GM12878 (cell line): ENCODE measurements at regions not wholly inside any gene's neighbourhood (a gene's known extent, or its start where the extent isn't known, plus 50 kb on each side); places are given as distances from the start of the nearest gene placed in this dataset.

Source experiments
- KLF5 ChIP-seq: fragments of 450-650 bp; IDR thresholded peaks from 2 replicates; pipeline ENCODE4 v1.6.1; 2014; ENCODE audit warnings: mild to moderate bottlenecking; ENCODE audit not compliant: partially characterized antibody
- MTA2 ChIP-seq: fragments of 450-650 bp; IDR thresholded peaks from 2 replicates; pipeline ENCODE4 v1.6.1; 2016; ENCODE audit warnings: low read depth, mild to moderate bottlenecking, moderate library complexity
- NRF1 ChIP-seq: conservative IDR thresholded peaks from 2 replicates; pipeline ENCODE4 v1.6.1; 2011; ENCODE audit warnings: mild to moderate bottlenecking, low read depth, low read length, improper control_type of control experiment
- SMAD5 ChIP-seq: IDR thresholded peaks from 2 replicates; pipeline ENCODE4 v1.6.1; 2016; ENCODE audit warnings: antibody characterized with exemption, low read depth
- TCF3 ChIP-seq: IDR thresholded peaks from 2 replicates; pipeline ENCODE4 v1.6.1; 2012; ENCODE audit warnings: low read depth, mild to moderate bottlenecking, low read length, borderline replicate concordance; ENCODE audit not compliant: insufficient read depth
- ZBED1 ChIP-seq: IDR thresholded peaks from 2 replicates; pipeline ENCODE4 v1.6.1; 2016; ENCODE audit warnings: borderline replicate concordance
- ZNF217 ChIP-seq: fragments of 450-650 bp; IDR thresholded peaks from 2 replicates; pipeline ENCODE4 v1.6.1; 2017; ENCODE audit warnings: antibody characterized with exemption, mild to moderate bottlenecking
- TF ChIP-seq, protein P1 (sequence below): fragments of 450-650 bp; IDR thresholded peaks from 2 replicates; pipeline ENCODE4 v1.6.1; 2018; ENCODE audit warnings: borderline replicate concordance, mild to moderate bottlenecking; ENCODE audit not compliant: partially characterized antibody
- TF ChIP-seq, protein P2 (sequence below): fragments of 450-650 bp; IDR thresholded peaks from 2 replicates; pipeline ENCODE4 v1.6.1; 2016; ENCODE audit warnings: mild to moderate bottlenecking
- TF ChIP-seq, protein P3 (sequence below): IDR thresholded peaks from 2 replicates; pipeline ENCODE4 v1.6.1; 2011; ENCODE audit warnings: low read depth, low read length, improper control_type of control experiment, borderline replicate concordance

DNA sequence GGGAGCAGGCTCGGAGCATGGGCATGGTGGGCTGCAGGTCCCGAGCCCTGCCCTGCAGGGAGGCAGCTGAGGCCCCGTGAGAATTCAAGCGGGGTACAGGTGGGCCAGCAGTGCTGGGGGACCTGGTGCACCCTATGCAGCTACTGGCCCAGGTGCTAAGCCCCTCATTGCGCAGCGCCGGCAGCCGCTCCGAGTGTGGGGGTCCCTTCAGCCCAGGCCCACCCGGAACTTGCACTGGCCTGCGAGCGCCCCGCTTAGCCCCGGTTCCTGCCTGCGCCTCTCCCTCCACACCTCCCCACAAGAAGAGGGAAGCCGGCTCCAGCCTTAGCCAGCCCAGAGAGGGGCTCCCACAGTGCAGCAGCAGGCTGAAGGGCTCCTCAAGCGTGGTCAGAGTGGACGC is 250.7 kb downstream of the CRPPA start (continued):
- TF ChIP-seq, protein P1, sequence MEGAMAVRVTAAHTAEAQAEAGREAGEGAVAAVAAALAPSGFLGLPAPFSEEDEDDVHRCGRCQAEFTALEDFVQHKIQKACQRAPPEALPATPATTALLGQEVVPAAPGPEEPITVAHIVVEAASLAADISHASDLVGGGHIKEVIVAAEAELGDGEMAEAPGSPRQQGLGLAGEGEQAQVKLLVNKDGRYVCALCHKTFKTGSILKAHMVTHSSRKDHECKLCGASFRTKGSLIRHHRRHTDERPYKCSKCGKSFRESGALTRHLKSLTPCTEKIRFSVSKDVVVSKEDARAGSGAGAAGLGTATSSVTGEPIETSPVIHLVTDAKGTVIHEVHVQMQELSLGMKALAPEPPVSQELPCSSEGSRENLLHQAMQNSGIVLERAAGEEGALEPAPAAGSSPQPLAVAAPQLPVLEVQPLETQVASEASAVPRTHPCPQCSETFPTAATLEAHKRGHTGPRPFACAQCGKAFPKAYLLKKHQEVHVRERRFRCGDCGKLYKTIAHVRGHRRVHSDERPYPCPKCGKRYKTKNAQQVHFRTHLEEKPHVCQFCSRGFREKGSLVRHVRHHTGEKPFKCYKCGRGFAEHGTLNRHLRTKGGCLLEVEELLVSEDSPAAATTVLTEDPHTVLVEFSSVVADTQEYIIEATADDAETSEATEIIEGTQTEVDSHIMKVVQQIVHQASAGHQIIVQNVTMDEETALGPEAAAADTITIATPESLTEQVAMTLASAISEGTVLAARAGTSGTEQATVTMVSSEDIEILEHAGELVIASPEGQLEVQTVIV, result no peak
- no peak for TF ChIP-seq TCF3
- TF ChIP-seq SMAD5, result no peak
- no peak for TF ChIP-seq ZBED1
- no peak for TF ChIP-seq ZNF217
- TF ChIP-seq, protein P2, sequence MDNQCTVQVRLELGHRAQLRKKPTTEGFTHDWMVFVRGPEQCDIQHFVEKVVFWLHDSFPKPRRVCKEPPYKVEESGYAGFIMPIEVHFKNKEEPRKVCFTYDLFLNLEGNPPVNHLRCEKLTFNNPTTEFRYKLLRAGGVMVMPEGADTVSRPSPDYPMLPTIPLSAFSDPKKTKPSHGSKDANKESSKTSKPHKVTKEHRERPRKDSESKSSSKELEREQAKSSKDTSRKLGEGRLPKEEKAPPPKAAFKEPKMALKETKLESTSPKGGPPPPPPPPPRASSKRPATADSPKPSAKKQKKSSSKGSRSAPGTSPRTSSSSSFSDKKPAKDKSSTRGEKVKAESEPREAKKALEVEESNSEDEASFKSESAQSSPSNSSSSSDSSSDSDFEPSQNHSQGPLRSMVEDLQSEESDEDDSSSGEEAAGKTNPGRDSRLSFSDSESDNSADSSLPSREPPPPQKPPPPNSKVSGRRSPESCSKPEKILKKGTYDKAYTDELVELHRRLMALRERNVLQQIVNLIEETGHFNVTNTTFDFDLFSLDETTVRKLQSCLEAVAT, result no peak
- TF ChIP-seq NRF1, result no peak
- TF ChIP-seq KLF5, result no peak
- no peak for TF ChIP-seq MTA2
- TF ChIP-seq, protein P3, sequence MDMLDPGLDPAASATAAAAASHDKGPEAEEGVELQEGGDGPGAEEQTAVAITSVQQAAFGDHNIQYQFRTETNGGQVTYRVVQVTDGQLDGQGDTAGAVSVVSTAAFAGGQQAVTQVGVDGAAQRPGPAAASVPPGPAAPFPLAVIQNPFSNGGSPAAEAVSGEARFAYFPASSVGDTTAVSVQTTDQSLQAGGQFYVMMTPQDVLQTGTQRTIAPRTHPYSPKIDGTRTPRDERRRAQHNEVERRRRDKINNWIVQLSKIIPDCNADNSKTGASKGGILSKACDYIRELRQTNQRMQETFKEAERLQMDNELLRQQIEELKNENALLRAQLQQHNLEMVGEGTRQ, result no peak
